Astrocyte (in vitro differentiated cells and primary cell): ENCODE measurements at regions not wholly inside any gene's neighbourhood (a gene's known extent, or its start where the extent isn't known, plus 50 kb on each side); places are given as distances from the start of the nearest gene placed in this dataset.

Source experiments
- DNase-seq: peaks from one replicate; pipeline ENCODE4 v3.0.0-alpha.2; 2010; ENCODE audit warnings: low read depth
- FAIRE-seq: peaks from 2 replicates; lab custom pipeline; 2011; peaks lifted over from hg19 to GRCh38; lab: Jason Lieb, UNC
- H2AFZ ChIP-seq: 2 replicates; pipeline ENCODE4 v1.6.0; 2012; ENCODE audit warnings: low read depth, low read length, inconsistent platforms
- H3K27ac ChIP-seq: 2 replicates; pipeline ENCODE4 v1.5.1; 2011; ENCODE audit warnings: low read depth, low read length, inconsistent platforms
- H3K27me3 ChIP-seq: 2 replicates; pipeline ENCODE4 v1.6.0; 2011; ENCODE audit warnings: low read length, inconsistent platforms; ENCODE audit not compliant: insufficient read depth
- H3K36me3 ChIP-seq: 2 replicates; pipeline ENCODE4 v1.5.1; 2011; ENCODE audit warnings: low read length, inconsistent platforms; ENCODE audit not compliant: insufficient read depth
- H3K4me1 ChIP-seq: 2 replicates; pipeline ENCODE4 v1.5.1; 2011; ENCODE audit warnings: low read length, inconsistent platforms; ENCODE audit not compliant: insufficient read depth
- H3K4me2 ChIP-seq: 2 replicates; pipeline ENCODE4 v1.6.0; 2012; ENCODE audit warnings: low read length, inconsistent platforms
- H3K4me3 ChIP-seq: 2 replicates; pipeline ENCODE4 v1.5.1; 2011; ENCODE audit warnings: low read depth, mild to moderate bottlenecking, low read length, inconsistent platforms; ENCODE audit not compliant: insufficient read depth
- H3K79me2 ChIP-seq: 2 replicates; pipeline ENCODE4 v1.6.0; 2012; ENCODE audit warnings: mild to moderate bottlenecking, low read length, inconsistent platforms; ENCODE audit not compliant: insufficient read depth
- H3K9ac ChIP-seq: 2 replicates; pipeline ENCODE4 v1.6.0; 2012; ENCODE audit warnings: mild to moderate bottlenecking, low read length, inconsistent platforms
- H3K9me3 ChIP-seq: 2 replicates; pipeline ENCODE4 v1.5.1; 2012; ENCODE audit warnings: low read depth, mild to moderate bottlenecking, low read length, inconsistent platforms; ENCODE audit not compliant: insufficient read depth
- H4K20me1 ChIP-seq: 2 replicates; pipeline ENCODE4 v1.6.0; 2012; ENCODE audit warnings: low read length, inconsistent platforms; ENCODE audit not compliant: insufficient read depth
- H3K27ac Mint-ChIP-seq: one replicate; pipeline ENCODE4 v1.8.0; 2021; ENCODE audit warnings: mild to moderate bottlenecking, mixed read lengths; ENCODE audit not compliant: unreplicated experiment
- H3K27me3 Mint-ChIP-seq: one replicate; pipeline ENCODE4 v1.8.0; 2021; ENCODE audit warnings: low read depth, mixed read lengths; ENCODE audit not compliant: unreplicated experiment
- H3K36me3 Mint-ChIP-seq: one replicate; pipeline ENCODE4 v1.8.0; 2021; ENCODE audit warnings: low read depth, mixed read lengths; ENCODE audit not compliant: unreplicated experiment
- H3K4me1 Mint-ChIP-seq: one replicate; pipeline ENCODE4 v1.8.0; 2021; ENCODE audit warnings: low read depth, mixed read lengths; ENCODE audit not compliant: unreplicated experiment
- H3K4me3 Mint-ChIP-seq: one replicate; pipeline ENCODE4 v1.8.0; 2021; ENCODE audit warnings: mild to moderate bottlenecking, moderate library complexity, mixed read lengths; ENCODE audit not compliant: unreplicated experiment
- H3K9me3 Mint-ChIP-seq: one replicate; pipeline ENCODE4 v1.8.0; 2021; ENCODE audit warnings: mild to moderate bottlenecking, mixed read lengths; ENCODE audit not compliant: unreplicated experiment
- EZH2 ChIP-seq: IDR thresholded peaks from 2 replicates; pipeline ENCODE4 v1.6.1; 2012; ENCODE audit warnings: mild to moderate bottlenecking, low read length, inconsistent platforms; ENCODE audit not compliant: insufficient read depth
- TF ChIP-seq, protein P1 (sequence below): IDR thresholded peaks from 2 replicates; pipeline ENCODE4 v1.5.1; 2011; ENCODE audit warnings: low read depth, mild to moderate bottlenecking, inconsistent platforms, low read length, moderate library complexity; ENCODE audit not compliant: insufficient read depth

GRCh38 chrX:69028006-69028760 lies 137.1 kb downstream of the PJA1 start:
- H3K9ac ChIP-seq: no peak overlapping the region
- H3K79me2 ChIP-seq: no peaks in the 10 kb centered on the region
- H3K4me3 Mint-ChIP-seq: no peak overlapping the region
- H3K36me3 ChIP-seq: no peaks in the 10 kb centered on the region
- H3K4me1 Mint-ChIP-seq: peaks cover 7% of the 10 kb centered on the region
- H3K4me3 ChIP-seq: no peak overlapping the region
- H2AFZ ChIP-seq: no peak overlapping the region
- H3K27me3 Mint-ChIP-seq: no peaks in the 10 kb centered on the region
- H3K27ac Mint-ChIP-seq: no peak overlapping the region
- no peaks in the 10 kb centered on the region for H4K20me1 ChIP-seq
- no peak for TF ChIP-seq EZH2
- TF ChIP-seq, protein P1, sequence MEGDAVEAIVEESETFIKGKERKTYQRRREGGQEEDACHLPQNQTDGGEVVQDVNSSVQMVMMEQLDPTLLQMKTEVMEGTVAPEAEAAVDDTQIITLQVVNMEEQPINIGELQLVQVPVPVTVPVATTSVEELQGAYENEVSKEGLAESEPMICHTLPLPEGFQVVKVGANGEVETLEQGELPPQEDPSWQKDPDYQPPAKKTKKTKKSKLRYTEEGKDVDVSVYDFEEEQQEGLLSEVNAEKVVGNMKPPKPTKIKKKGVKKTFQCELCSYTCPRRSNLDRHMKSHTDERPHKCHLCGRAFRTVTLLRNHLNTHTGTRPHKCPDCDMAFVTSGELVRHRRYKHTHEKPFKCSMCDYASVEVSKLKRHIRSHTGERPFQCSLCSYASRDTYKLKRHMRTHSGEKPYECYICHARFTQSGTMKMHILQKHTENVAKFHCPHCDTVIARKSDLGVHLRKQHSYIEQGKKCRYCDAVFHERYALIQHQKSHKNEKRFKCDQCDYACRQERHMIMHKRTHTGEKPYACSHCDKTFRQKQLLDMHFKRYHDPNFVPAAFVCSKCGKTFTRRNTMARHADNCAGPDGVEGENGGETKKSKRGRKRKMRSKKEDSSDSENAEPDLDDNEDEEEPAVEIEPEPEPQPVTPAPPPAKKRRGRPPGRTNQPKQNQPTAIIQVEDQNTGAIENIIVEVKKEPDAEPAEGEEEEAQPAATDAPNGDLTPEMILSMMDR: no peak
- no peaks in the 10 kb centered on the region for H3K27me3 ChIP-seq
- DNase-seq: no peak
- H3K9me3 ChIP-seq: no peaks in the 10 kb centered on the region
- peak overlapping the region; percentile 72 for H3K27ac ChIP-seq
- H3K9me3 Mint-ChIP-seq: peaks cover 5% of the 10 kb centered on the region
- H3K4me2 ChIP-seq: peak overlapping the region; percentile 67
- H3K4me1 ChIP-seq: peaks cover 17% of the 10 kb centered on the region
- peaks cover 2% of the 10 kb centered on the region for H3K36me3 Mint-ChIP-seq
- FAIRE-seq: peak; percentile 5

DNA sequence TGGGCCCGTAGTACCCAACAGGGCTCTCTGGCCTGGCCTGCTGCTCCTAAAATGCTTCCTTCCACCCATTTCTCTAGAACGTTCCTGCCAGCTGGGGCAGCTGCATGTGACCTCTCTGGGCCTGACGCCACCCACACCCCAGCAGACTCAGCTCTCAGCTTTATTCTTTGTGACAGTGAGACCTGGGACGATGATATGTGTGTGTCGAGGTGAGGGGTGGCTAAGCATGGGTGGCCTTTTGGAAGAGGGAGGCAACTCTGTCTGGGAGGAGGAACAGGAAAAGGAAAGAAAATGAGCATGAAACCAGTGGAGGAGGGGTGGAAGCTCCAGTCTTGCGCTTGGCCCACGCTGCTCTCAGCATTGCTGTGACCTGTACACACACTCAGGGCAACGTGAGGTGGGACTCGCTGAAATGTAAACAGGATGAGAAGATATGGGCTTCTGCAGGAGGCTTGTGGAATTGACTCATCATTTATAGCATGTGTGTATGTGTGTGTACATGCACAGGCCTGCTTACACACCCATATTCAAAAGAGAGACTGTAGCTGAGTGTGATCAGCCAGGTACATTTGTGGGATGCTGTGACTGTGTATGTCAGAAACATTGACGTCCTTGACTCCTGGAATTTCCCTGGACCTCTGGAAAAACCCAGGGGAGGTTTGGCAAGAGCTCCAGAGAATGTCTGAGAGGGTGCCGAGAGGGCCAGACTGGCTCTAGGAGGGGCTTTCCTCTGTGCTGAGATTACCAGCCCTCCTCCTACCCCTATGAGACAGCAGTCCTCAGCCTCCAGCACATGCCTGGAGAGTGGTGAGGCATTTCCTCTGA lies 137.9 kb downstream of the PJA1 start:
- TF ChIP-seq, protein P1: no peak
- peak overlapping the region; percentile 67 for H3K4me2 ChIP-seq
- peak overlapping the region; percentile 10 for H2AFZ ChIP-seq

More for the DNA sequence above, 137.9 kb downstream of the PJA1 start:
- Mint-ChIP-seq H3K4me3 (no peak overlapping the region), H3K27ac (peak overlapping the region; percentile 72), H3K4me1 (peaks cover 7% of the 10 kb centered on the region), H3K36me3 (peaks cover 2% of the 10 kb centered on the region), H3K9me3 (peaks cover 5% of the 10 kb centered on the region), H3K27me3 (no peaks in the 10 kb centered on the region)
- FAIRE-seq (peak; percentile 69), DNase-seq (peak; percentile 78)
- Histone ChIP-seq H3K9ac (peak overlapping the region; percentile 52), H3K27ac (peak overlapping the region; percentile 72), H3K27me3 (no peaks in the 10 kb centered on the region), H3K4me3 (no peak overlapping the region), H3K79me2 (no peaks in the 10 kb centered on the region), H3K9me3 (no peaks in the 10 kb centered on the region), H3K36me3 (no peaks in the 10 kb centered on the region), H3K4me1 (peaks cover 14% of the 10 kb centered on the region), H4K20me1 (no peaks in the 10 kb centered on the region)
